Gastroesophageal sphincter (tissue), 3 donors: ENCODE measurements at regions not wholly inside any gene's neighbourhood (a gene's known extent, or its start where the extent isn't known, plus 50 kb on each side); places are given as distances from the start of the nearest gene placed in this dataset.

ENCODE experiments used
- CTCF ChIP-seq, 4 experiments: fragments of 200-600 bp in 2 of 4; fragments of 450-650 bp in 2 of 4; sonication (generic) in 1 of 4; IDR thresholded peaks; one replicate each; pipeline ENCODE4 v1.5.1; 2017 to 2019; ENCODE audit warnings: antibody characterized with exemption in 4 of 4, mild to moderate bottlenecking in 2 of 4, moderate library complexity in 2 of 4
- EP300 ChIP-seq: sonication (generic); formaldehyde crosslinking; IDR thresholded peaks from one replicate; pipeline ENCODE4 v1.6.1; 2017; ENCODE audit warnings: antibody characterized with exemption, mild to moderate bottlenecking
- POLR2AphosphoS5 ChIP-seq: sonication (generic); formaldehyde crosslinking; IDR thresholded peaks from one replicate; pipeline ENCODE4 v1.6.1; 2017; ENCODE audit warnings: antibody characterized with exemption

- TF ChIP-seq CTCF (IDR thresholded peaks at IDR 0.05) (no peak), POLR2AphosphoS5 (no peak), EP300 (no peak)
Measured at GRCh38 chr2:58939388-58939787, 698.3 kb upstream of the FANCL start.
